A204.1 (cell line): ENCODE measurements at regions not wholly inside any gene's neighbourhood (a gene's known extent, or its start where the extent isn't known, plus 50 kb on each side); places are given as distances from the start of the nearest gene placed in this dataset.

Source experiments
- FAIRE-seq: peaks from 2 replicates; lab custom pipeline; 2012; peaks lifted over from hg19 to GRCh38; lab: Jason Lieb, UNC

DNA sequence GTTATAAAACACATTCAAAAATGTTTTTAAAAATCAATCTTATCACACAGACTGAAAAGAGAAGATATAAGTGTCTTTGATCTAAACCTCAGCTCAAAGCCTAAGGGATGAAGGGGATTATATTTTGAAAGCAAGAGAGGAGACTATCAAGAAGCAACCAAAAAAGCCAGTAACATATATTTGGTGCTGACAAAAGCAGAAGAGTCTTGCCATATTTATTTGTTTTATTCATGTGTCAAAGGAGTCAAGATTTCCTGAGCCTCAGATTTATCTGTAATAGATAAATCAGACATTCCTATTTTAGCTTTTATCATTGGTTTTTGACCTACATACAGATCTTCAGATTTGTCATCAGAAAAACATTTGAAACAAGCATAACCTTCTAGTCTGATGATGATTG lies 798.6 kb upstream of the PCDH9 start:
- FAIRE-seq = no peak

- no peak for FAIRE-seq
Measured at GRCh38 chr13:68027306-68027705, 797.2 kb upstream of the PCDH9 start.

GRCh38 chr13:68026077-68026476 lies 795.9 kb upstream of the PCDH9 start:
- no peak for FAIRE-seq

DNA sequence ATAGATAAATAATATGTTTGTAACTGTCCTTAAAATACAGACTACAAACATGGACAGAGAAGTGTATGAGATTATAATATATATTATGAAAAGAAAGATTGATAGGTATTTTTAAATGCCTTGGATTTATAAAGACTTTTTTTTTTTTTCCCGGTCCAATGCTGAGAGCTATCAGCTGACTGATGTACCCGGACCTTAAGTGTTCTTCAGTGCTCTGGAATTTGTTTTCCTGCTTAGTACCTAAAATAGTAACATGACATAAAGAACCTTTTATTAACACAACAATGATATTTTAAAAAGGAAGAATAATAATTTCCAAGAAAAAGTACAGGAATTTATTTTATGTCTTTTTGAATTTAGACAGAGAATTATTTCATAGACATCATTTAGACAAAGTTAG lies 795.5 kb upstream of the PCDH9 start:
- FAIRE-seq = no peak

- no peak for FAIRE-seq
Measured at GRCh38 chr13:68023838-68024581, 793.9 kb upstream of the PCDH9 start.

- FAIRE-seq = no peak
Measured at GRCh38 chr13:68019901-68020300, 789.8 kb upstream of the PCDH9 start.

- no peak for FAIRE-seq
Measured at GRCh38 chr13:68009546-68009945, 779.4 kb upstream of the PCDH9 start.

DNA sequence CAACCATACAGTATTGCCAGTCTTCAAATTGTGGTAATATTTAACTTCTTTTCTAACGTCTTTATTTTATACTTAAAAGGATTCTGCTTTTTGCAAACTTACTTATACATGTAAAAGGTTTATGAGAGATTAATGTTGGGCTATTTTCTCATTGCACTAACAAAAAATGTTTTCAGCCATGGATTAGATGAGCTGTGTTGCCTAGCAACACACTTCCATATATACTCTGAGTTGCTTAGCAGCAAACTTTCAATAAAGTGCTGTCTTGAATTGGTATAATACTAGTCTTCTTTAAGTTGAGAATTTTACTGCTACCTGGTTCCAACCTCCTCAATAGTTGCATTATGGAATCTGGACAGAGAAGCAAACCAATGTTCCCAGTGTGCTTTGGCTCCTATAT lies 777.4 kb upstream of the PCDH9 start:
- no peak for FAIRE-seq

DNA sequence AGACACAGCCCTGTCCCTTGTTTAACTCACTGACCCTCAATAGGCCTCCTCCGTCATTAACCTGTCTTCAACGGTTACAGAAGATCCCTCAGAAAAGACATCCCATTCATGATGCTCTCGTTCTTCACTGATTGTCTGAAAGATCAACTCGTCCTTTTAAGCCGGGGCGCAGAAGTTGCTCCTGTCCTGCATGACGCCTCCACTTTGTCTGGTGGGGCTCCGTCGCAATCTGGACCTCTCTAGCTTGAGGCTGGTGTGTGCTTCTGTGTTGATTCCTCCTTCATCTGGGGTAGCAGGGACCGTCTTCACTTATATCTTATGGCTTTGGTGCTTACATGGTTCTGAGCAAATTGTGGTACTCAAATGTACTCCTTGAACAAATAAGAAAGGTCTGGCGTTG lies 766.0 kb upstream of the PCDH9 start:
- FAIRE-seq = no peak

DNA sequence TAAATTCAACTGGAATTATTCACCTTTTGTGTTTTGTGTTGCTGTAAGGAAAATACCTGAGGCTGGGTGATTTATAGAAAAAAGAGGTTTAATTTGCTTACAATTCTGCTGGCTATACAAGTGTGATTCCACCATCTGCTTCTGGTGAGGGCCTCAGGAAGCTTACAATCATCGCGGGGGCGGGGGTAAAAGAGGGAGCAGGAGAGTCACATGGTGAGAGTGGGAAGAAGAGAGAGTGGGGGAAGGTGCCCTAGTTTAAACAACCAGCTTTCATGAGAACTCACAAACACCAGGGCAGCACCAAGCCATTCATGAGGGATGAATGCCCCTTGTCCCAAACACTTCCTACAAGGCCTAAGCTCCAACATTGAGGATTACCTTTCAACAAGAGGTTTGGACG lies 760.7 kb upstream of the PCDH9 start:
- FAIRE-seq = no peak

DNA sequence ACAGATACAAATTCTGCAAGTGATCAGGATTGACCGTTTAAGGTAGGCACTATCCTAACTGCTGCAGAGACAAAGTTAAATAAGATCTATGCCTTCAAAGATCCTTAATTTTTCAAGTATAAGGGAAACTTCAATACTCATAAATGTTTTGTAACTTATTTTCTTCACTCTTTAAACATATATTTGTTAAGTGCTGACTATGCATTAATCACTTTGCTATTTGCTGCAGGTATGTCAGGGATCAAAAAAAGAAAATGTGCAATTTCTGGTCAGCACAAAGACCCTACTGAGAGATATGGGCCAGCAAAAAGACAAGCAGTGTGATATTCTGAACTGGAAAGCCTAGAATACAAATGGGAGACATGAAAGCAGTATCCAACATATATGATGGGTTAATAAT lies 756.1 kb upstream of the PCDH9 start:
- no peak for FAIRE-seq

- FAIRE-seq = no peak
Measured at GRCh38 chr13:67977066-67977465, 746.9 kb upstream of the PCDH9 start.

- no peak for FAIRE-seq
Measured at GRCh38 chr13:67971291-67971690, 741.2 kb upstream of the PCDH9 start.

- FAIRE-seq = no peak
Measured at GRCh38 chr13:67967031-67967430, 736.9 kb upstream of the PCDH9 start.

DNA sequence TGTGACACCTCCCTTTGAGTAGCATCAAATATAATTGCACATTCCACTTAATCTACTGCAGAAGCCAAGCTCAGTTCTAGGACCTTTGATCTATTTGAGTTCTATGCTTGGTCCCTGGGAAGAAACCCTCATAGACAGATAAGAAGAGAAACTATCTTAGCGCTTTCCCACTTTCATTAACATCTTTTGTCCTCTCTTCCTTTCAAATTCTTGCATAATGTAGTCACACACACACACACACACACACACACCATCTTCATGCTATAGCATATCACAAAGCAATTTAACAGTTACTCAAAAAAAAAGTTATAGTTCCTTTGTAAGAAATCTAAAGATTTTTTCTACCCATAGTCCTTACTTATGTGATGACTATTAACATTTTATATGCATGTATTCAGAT lies 735.9 kb upstream of the PCDH9 start:
- FAIRE-seq = no peak

DNA sequence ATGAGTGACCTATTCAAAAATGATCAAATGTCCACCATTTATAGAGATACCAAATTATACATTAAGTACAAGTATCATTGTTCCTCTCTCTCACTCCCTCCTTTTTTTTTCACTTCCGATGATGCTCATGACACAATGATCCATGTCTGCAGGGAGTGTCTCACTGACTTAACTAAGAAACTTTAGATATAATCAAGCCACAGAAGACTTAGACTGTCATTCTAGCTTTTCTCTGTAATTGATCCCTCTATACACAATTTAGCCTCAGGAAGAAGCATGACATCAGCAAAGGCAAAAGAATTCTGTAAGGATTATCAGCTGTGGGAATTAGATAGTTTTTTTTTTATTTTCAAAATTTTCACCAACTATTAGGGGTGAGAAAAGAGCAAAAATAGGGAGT lies 734.9 kb upstream of the PCDH9 start:
- FAIRE-seq = no peak

GRCh38 chr13:67964091-67964490 lies 734.0 kb upstream of the PCDH9 start:
- no peak for FAIRE-seq

GRCh38 chr13:67961331-67961730 lies 731.2 kb upstream of the PCDH9 start:
- FAIRE-seq = no peak

DNA sequence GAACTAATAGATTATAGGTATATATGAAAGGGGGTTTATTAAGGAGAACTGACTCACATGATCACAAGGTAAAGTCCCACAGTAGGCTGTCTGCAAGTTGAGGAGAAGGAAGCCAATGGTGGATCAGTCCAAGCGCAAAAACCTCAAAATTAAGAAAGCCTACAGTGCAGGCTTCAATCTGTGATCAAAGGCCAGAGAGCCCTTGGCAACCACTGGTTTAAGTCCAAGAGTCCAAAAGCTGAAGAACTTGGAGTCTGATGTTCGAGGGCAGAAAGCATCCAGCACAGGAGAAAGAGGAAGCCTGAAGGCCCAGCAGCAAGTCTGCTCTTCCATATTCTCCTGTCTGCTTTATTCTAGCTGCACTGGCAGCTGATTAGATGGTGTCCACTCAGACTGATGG lies 721.3 kb upstream of the PCDH9 start:
- FAIRE-seq = no peak

DNA sequence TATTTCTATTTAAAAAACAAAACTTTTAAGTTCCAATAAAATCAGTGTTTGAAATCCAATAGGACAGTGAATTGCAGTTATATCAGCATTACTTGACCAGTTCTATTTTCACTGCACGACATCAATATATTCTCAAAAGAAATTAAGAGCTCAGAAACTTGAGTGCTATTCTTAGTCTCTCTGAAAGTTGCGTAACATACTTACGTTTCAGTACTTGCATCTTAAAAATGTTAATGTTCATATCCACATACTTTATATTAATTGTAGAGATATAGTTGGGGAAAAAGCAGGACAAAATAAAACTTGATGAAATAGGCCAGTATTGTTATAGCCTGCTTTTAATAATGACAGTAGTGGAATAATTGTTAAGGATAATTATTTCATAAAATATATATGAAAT lies 720.5 kb upstream of the PCDH9 start:
- no peak for FAIRE-seq

- no peak for FAIRE-seq
Measured at GRCh38 chr13:67946131-67946530, 716.0 kb upstream of the PCDH9 start.

DNA sequence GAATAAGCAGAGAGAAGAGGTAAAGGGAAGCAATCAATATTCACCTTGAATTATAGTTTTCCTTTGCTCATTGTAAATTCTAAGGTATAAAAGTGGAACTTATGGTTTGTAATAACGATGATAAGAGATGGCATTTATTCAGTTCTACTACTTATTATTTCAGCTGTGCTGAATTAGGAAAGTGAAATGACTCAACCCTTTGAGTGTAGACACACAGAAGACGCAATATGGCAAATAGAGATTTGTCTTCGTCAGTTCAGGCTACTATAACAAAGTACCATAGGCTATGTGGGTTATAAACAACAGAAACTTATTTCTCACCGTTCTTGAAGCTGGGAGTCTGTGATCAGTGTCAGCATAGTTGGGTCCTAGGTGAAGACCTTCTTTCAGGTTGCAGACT lies 713.0 kb upstream of the PCDH9 start:
- FAIRE-seq = no peak

- FAIRE-seq = no peak
Measured at GRCh38 chr13:67935626-67936025, 705.5 kb upstream of the PCDH9 start.

DNA sequence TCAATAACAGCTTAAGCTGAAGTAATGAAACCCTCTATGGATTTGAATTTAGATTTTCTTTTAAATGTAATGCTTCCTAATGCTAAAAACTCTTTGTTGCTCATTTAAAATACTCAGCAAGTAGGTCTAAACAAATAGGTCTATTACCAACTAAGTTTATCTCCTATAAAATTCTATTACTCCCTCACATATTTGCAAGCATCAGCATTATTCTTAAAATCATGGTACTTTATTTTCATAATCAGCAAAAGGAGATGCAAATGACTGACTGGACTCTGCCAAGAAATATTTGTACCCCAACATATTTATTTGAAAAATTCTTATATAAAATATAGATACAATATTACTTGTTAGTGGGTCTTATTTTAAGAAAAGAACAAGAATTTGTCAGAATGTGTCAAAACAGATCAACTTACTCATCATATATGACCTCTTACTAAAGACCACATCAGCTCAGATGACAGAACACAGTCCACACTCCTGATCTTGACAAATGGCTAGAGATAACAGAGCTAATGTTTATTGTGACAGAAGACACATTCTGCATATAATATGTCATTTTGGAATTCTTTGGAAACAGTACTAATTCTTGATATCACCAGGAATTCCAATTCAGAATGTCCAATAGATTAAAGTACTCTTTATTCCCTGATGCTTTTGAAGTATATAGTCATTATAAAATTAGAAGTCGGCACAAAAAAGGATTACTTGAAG lies 704.6 kb upstream of the PCDH9 start:
- no peak for FAIRE-seq
